ENCODE measurements at regions not wholly inside any gene's neighbourhood (a gene's known extent, or its start where the extent isn't known, plus 50 kb on each side); places are given as distances from the start of the nearest gene placed in this dataset.

GRCh38 chr6:6975459-6976111, 132.2 kb upstream of the RREB1 start:
- TF ChIP-seq PATZ1 (CRISPR knock-in tag; IDR thresholded peaks at IDR 0.05; ENCODE audit: borderline replicate concordance) (no peak), CSDC2 (CRISPR knock-in tag; IDR thresholded peaks at IDR 0.05) (no peak), ZC3H10 (CRISPR knock-in tag; IDR thresholded peaks at IDR 0.05) (no peak), GLIS3 (CRISPR knock-in tag; IDR thresholded peaks at IDR 0.05) (no peak), SNAI2 (CRISPR knock-in tag; IDR thresholded peaks at IDR 0.05) (no peak), ZNF565 (CRISPR knock-in tag; conservative IDR thresholded peaks at IDR 0.05; ENCODE audit: low read depth) (no peak)

Data from SK-N-SH treated with all-trans-retinoic acid at 6 μM for 48 hours (cell line).